NCI-H460 (cell line): ENCODE measurements at regions not wholly inside any gene's neighbourhood (a gene's known extent, or its start where the extent isn't known, plus 50 kb on each side); places are given as distances from the start of the nearest gene placed in this dataset.

Experiments used
- DNase-seq: peaks from one replicate; pipeline ENCODE4 v3.0.0-alpha.2; 2016; ENCODE audit warnings: low read depth; ENCODE audit errors: extremely low read depth

GRCh38 chr2:20539133-20539719 lies 92.4 kb downstream of the RHOB start:
- DNase-seq: no peak

GRCh38 chr2:20539776-20540586 lies 93.1 kb downstream of the RHOB start:
- DNase-seq: no peak

- no peak for DNase-seq
Observed at GRCh38 chr2:20540587-20541293, 93.9 kb downstream of the RHOB start.

GRCh38 chr2:20541294-20541640 lies 94.4 kb downstream of the RHOB start:
- no peak for DNase-seq

- no peak for DNase-seq
Observed at GRCh38 chr2:20541651-20542050, 94.8 kb downstream of the RHOB start.

- no peak for DNase-seq
Observed at GRCh38 chr2:20542269-20542668, 95.4 kb downstream of the RHOB start.

GRCh38 chr2:20542746-20543468 lies 96.0 kb downstream of the RHOB start:
- DNase-seq: no peak

GRCh38 chr2:20543469-20544152 lies 96.7 kb downstream of the RHOB start:
- no peak for DNase-seq

- DNase-seq: no peak
Observed at GRCh38 chr2:20544153-20544747, 97.4 kb downstream of the RHOB start.

- no peak for DNase-seq
Observed at GRCh38 chr2:20549144-20549543, 101.8 kb downstream of the HS1BP3 start.

GRCh38 chr2:20549691-20550348 lies 101.1 kb downstream of the HS1BP3 start:
- DNase-seq: no peak

- no peak for DNase-seq
Observed at GRCh38 chr2:20551260-20551944, 99.5 kb downstream of the HS1BP3 start.

- DNase-seq: no peak
Observed at GRCh38 chr2:20551945-20552328, 99.0 kb downstream of the HS1BP3 start.

GRCh38 chr2:20552847-20553246 lies 98.1 kb downstream of the HS1BP3 start:
- DNase-seq: no peak

- DNase-seq: no peak
Observed at GRCh38 chr2:20553580-20553979, 97.3 kb downstream of the HS1BP3 start.

- no peak for DNase-seq
Observed at GRCh38 chr2:20555954-20556353, 94.9 kb downstream of the HS1BP3 start.

- DNase-seq: no peak
Observed at GRCh38 chr2:20556756-20557155, 94.1 kb downstream of the HS1BP3 start.

GRCh38 chr2:20557226-20557625 lies 93.7 kb downstream of the HS1BP3 start:
- DNase-seq: no peak

GRCh38 chr2:20557635-20558034 lies 93.3 kb downstream of the HS1BP3 start:
- no peak for DNase-seq
